DOHH2 (cell line): ENCODE measurements at regions not wholly inside any gene's neighbourhood (a gene's known extent, or its start where the extent isn't known, plus 50 kb on each side); places are given as distances from the start of the nearest gene placed in this dataset.
A peak's percentile ranks its signal among the peaks of the same experiment; 100 is the strongest.

Experiments used
- H3F3A ChIP-seq: fragments of 200-600 bp; sonication (generic), shearing (Covaris generic); 2 replicates; pipeline ENCODE4 v1.6.0; 2016; ENCODE audit warnings: antibody characterized with exemption, mild to moderate bottlenecking; ENCODE audit not compliant: control insufficient read depth, insufficient read depth
- H3K27ac ChIP-seq: fragments of 200-600 bp; sonication (generic); 2 replicates; pipeline ENCODE4 v1.5.1; 2014; ENCODE audit warnings: low read depth, mild to moderate bottlenecking, low read length, moderate library complexity
- H3K27me3 ChIP-seq: fragments of 200-600 bp; sonication (generic); 2 replicates; pipeline ENCODE4 v1.6.1; 2014; ENCODE audit warnings: mild to moderate bottlenecking, low read length, mixed read lengths; ENCODE audit not compliant: control insufficient read depth
- H3K36me3 ChIP-seq: fragments of 200-600 bp; sonication (generic); 2 replicates; pipeline ENCODE4 v1.6.1; 2014; ENCODE audit warnings: mild to moderate bottlenecking, low read length, moderate library complexity, mixed read lengths; ENCODE audit not compliant: control insufficient read depth
- H3K4me1 ChIP-seq: fragments of 200-600 bp; sonication (generic); 2 replicates; pipeline ENCODE4 v1.6.1; 2014; ENCODE audit warnings: mild to moderate bottlenecking, low read length, mixed read lengths; ENCODE audit not compliant: control insufficient read depth
- H3K4me2 ChIP-seq: fragments of 200-600 bp; sonication (generic); 2 replicates; pipeline ENCODE4 v1.6.0; 2014; ENCODE audit warnings: mild to moderate bottlenecking, low read length, moderate library complexity
- H3K4me3 ChIP-seq: fragments of 200-600 bp; sonication (generic); 2 replicates; pipeline ENCODE4 v1.5.1; 2014; ENCODE audit warnings: mild to moderate bottlenecking, low read length, mixed read lengths
- H3K79me2 ChIP-seq: fragments of 200-600 bp; sonication (generic); 2 replicates; pipeline ENCODE4 v1.6.1; 2014; ENCODE audit warnings: mild to moderate bottlenecking, low read length, mixed read lengths; ENCODE audit not compliant: control insufficient read depth
- H3K9me2 ChIP-seq: fragments of 200-600 bp; sonication (generic); replicated peaks from 2 replicates; pipeline ENCODE4 v1.6.1; 2014; ENCODE audit warnings: mild to moderate bottlenecking, low read length, mixed read lengths; ENCODE audit not compliant: control insufficient read depth
- H3K9me3 ChIP-seq: fragments of 200-600 bp; sonication (generic); 2 replicates; pipeline ENCODE4 v1.6.1; 2014; ENCODE audit warnings: antibody characterized with exemption, low read length, mixed read lengths; ENCODE audit not compliant: control insufficient read depth, insufficient read depth
- H4K20me1 ChIP-seq: fragments of 200-600 bp; sonication (generic); 2 replicates; pipeline ENCODE4 v1.6.0; 2014; ENCODE audit warnings: low read depth, mild to moderate bottlenecking, antibody characterized with exemption, low read length, moderate library complexity; ENCODE audit not compliant: control insufficient read depth, insufficient read depth
- EZH2phosphoT487 ChIP-seq: fragments of 200-600 bp; sonication (generic); IDR thresholded peaks from 2 replicates; pipeline ENCODE4 v1.6.1; 2017; ENCODE audit warnings: borderline replicate concordance, mild to moderate bottlenecking, antibody characterized with exemption, low read length, moderate library complexity, mixed read lengths
- TF ChIP-seq, protein P1 (sequence below): fragments of 200-600 bp; sonication (generic); IDR thresholded peaks from one replicate; pipeline ENCODE4 v1.5.1; 2014; ENCODE audit warnings: antibody characterized with exemption, mild to moderate bottlenecking, low read depth, low read length; ENCODE audit not compliant: poor library complexity, severe bottlenecking

DNA sequence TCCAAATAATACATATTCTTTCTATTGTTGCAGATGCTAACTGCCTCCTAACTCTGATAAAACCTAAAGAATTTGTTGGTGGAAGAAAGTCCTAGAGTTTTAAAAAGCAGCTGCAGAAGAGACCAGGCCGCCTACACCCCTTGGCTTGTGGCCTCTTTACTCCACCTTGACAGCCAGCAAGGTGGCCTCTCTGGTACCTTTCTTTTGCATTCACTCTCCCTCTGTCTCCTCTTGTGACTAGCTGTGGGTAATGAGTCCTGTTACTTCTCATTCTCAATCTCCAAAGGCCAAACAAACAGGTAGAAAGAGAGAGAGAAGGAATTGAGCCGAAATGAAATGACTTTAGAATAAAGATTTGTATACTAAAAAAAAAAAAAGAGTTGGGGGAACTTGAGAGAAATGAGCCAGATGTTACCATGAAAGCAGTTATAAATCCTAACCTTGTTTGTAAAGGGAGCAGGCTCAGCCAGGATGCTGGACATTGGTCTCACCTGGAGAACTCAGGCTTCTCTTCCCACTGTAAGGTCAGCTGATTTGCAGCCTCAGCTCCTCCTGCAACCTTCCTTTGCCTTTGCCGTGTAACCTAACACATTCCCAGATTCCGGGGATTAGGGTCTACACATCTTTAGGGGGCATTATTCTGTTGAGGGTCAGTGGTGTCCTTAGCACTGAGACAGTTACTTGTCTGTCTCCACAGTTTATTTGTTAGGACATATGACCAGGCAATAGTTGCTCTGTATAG lies 164.1 kb upstream of the IRF2BP2 start:
- no peak overlapping the region for H3K4me3 ChIP-seq
- TF ChIP-seq, protein P1, sequence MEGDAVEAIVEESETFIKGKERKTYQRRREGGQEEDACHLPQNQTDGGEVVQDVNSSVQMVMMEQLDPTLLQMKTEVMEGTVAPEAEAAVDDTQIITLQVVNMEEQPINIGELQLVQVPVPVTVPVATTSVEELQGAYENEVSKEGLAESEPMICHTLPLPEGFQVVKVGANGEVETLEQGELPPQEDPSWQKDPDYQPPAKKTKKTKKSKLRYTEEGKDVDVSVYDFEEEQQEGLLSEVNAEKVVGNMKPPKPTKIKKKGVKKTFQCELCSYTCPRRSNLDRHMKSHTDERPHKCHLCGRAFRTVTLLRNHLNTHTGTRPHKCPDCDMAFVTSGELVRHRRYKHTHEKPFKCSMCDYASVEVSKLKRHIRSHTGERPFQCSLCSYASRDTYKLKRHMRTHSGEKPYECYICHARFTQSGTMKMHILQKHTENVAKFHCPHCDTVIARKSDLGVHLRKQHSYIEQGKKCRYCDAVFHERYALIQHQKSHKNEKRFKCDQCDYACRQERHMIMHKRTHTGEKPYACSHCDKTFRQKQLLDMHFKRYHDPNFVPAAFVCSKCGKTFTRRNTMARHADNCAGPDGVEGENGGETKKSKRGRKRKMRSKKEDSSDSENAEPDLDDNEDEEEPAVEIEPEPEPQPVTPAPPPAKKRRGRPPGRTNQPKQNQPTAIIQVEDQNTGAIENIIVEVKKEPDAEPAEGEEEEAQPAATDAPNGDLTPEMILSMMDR: no peak
- no peak for TF ChIP-seq EZH2phosphoT487
- H3K36me3 ChIP-seq: no peaks in the 10 kb centered on the region
- no peak overlapping the region for H3K27ac ChIP-seq
- peaks cover 6% of the 10 kb centered on the region for H3K4me1 ChIP-seq
- no peaks in the 10 kb centered on the region for H3K79me2 ChIP-seq
- no peaks in the 10 kb centered on the region for H3F3A ChIP-seq
- peaks cover 27% of the 10 kb centered on the region for H3K27me3 ChIP-seq
- H3K9me2 ChIP-seq: no peaks in the 10 kb centered on the region; the same call in 1 of the 2 replicates
- H3K4me2 ChIP-seq: no peak overlapping the region
- H3K9me3 ChIP-seq: no peaks in the 10 kb centered on the region
- H4K20me1 ChIP-seq: no peaks in the 10 kb centered on the region

DNA sequence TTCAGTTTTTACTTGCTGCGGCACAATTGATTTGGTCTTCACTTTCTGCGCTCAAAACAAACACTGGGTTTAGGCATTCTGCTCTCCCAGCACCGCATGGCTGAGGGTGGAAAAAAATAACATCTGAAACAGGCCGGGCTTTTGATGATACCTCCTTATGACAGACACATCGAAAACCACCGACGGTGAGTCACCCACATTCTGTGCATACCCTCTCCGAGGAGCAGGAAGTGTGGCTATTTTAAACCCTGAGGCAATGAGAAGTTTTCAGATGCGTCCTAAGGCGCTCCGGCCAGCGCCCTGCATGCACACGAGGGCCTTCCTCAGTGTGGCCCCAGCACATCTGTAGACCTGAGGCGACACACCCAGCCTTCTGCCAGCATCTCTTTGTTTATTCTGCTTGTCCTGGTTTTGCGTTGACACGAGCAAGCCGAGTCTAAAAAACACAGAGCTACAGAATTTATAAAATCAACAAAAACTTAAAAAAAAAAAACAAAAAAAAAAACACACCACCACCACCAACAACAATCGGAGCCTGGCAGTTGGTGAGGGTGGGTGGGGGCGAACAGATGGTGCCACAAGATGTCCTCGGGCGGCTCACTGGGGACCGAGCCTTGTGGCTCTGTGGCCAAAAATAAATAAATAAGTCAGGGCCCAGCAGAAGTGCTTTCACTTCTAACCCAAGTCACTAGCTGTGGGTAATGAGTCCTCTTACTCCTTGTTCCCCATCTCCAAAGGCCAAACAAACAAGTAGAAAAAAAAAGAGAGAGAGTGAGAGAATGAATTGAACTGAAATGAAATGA lies 162.6 kb upstream of the IRF2BP2 start:
- Histone ChIP-seq H3K79me2 (no peaks in the 10 kb centered on the region), H3K27ac (no peak overlapping the region), H3K4me1 (peaks cover 6% of the 10 kb centered on the region), H3K4me3 (no peak overlapping the region), H3K4me2 (peak overlapping the region; percentile 8; the same call in 1 of the 2 replicates), H4K20me1 (no peaks in the 10 kb centered on the region), H3K27me3 (peaks cover 22% of the 10 kb centered on the region), H3K36me3 (no peaks in the 10 kb centered on the region), H3K9me2 (no peaks in the 10 kb centered on the region; the same call in 1 of the 2 replicates), H3K9me3 (no peaks in the 10 kb centered on the region), H3F3A (no peaks in the 10 kb centered on the region)
- no peak for TF ChIP-seq EZH2phosphoT487
- TF ChIP-seq, protein P1: no peak

DNA sequence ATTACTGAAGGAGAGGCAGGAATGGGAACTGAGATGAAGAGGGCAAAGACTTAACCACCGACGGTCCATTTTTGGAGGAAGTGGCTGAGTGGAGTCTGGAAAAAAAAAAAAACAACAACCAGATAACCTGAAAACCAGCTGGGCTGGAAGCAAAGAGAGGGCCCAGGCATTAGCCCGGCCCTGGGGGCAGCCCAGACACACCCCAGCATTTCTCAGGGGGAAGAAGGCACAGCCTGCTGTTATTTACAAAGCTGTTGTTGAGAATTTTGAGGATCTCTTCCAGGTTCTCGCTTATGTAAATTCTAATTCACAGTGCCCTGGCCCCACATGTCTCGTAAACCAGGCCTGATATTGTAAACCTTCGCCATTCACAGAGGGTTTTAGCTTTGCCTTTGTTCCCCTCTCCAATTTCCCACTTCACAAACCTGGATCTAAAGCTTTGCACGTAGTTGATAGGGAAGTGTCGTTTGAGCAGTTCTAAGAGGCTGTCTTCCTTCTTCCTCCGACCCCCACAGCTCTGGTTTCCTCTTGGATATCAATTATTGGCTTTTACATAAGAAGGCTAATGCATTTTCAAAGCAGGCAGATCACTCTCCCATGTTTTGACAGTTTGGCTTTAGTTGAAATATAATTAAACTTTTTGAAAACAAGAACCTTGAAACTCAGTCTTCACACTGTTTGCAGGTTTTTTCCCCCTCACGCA lies 161.8 kb upstream of the IRF2BP2 start:
- Histone ChIP-seq H3K27me3 (peaks cover 17% of the 10 kb centered on the region), H3K36me3 (no peaks in the 10 kb centered on the region), H3K9me3 (no peaks in the 10 kb centered on the region), H3K9me2 (no peaks in the 10 kb centered on the region; the same call in 1 of the 2 replicates), H3K4me3 (no peak overlapping the region), H3K4me2 (no peak overlapping the region), H3K79me2 (no peaks in the 10 kb centered on the region), H4K20me1 (no peaks in the 10 kb centered on the region), H3K27ac (no peak overlapping the region), H3F3A (no peaks in the 10 kb centered on the region), H3K4me1 (peaks cover 6% of the 10 kb centered on the region)
- TF ChIP-seq EZH2phosphoT487: no peak
- TF ChIP-seq, protein P1: no peak
